ENCODE measurements at regions not wholly inside any gene's neighbourhood (a gene's known extent, or its start where the extent isn't known, plus 50 kb on each side); places are given as distances from the start of the nearest gene placed in this dataset.

GRCh38 chr14:22099942-22100763, 426.5 kb upstream of the OR4E1 start:
- Mint-ChIP-seq H3K4me1 (ENCODE audit: unreplicated experiment) (no peaks in the 10 kb centered on the region), H3K27me3 (ENCODE audit: unreplicated experiment) (no peaks in the 10 kb centered on the region), H3K4me3 (ENCODE audit: unreplicated experiment) (no peak overlapping the region), H3K36me3 (ENCODE audit: low read depth, unreplicated experiment) (no peaks in the 10 kb centered on the region), H3K9me3 (ENCODE audit: unreplicated experiment) (no peaks in the 10 kb centered on the region), H3K27ac (ENCODE audit: unreplicated experiment) (no peak overlapping the region)
- DNase-seq (ENCODE audit: low spot score): peak; percentile 72
- TF ChIP-seq CTCF (IDR thresholded peaks at IDR 0.05; ENCODE audit: unreplicated experiment): peak; percentile 34

- Mint-ChIP-seq H3K27me3 (ENCODE audit: unreplicated experiment) (no peaks in the 10 kb centered on the region), H3K4me3 (ENCODE audit: unreplicated experiment) (no peak overlapping the region), H3K27ac (ENCODE audit: unreplicated experiment) (no peak overlapping the region), H3K36me3 (ENCODE audit: low read depth, unreplicated experiment) (no peaks in the 10 kb centered on the region), H3K4me1 (ENCODE audit: unreplicated experiment) (no peaks in the 10 kb centered on the region), H3K9me3 (ENCODE audit: unreplicated experiment) (no peaks in the 10 kb centered on the region)
- DNase-seq (ENCODE audit: low spot score): no peak
- no peak for TF ChIP-seq CTCF (IDR thresholded peaks at IDR 0.05; ENCODE audit: unreplicated experiment)
Measured at GRCh38 chr14:22098435-22098834, 424.8 kb upstream of the OR4E1 start.

- DNase-seq (ENCODE audit: low spot score): no peak
- no peaks in the 10 kb centered on the region for H3K27me3 Mint-ChIP-seq (ENCODE audit: unreplicated experiment)
- H3K36me3 Mint-ChIP-seq (ENCODE audit: low read depth, unreplicated experiment): no peaks in the 10 kb centered on the region
- no peak for TF ChIP-seq CTCF (IDR thresholded peaks at IDR 0.05; ENCODE audit: unreplicated experiment)
- H3K9me3 Mint-ChIP-seq (ENCODE audit: unreplicated experiment): no peaks in the 10 kb centered on the region
- no peak overlapping the region for H3K4me3 Mint-ChIP-seq (ENCODE audit: unreplicated experiment)
- H3K4me1 Mint-ChIP-seq (ENCODE audit: unreplicated experiment): no peaks in the 10 kb centered on the region
- H3K27ac Mint-ChIP-seq (ENCODE audit: unreplicated experiment): no peak overlapping the region
Measured at GRCh38 chr14:22097586-22098292, 424.1 kb upstream of the OR4E1 start.

- H3K4me1 Mint-ChIP-seq (ENCODE audit: unreplicated experiment): no peaks in the 10 kb centered on the region
- no peak overlapping the region for H3K4me3 Mint-ChIP-seq (ENCODE audit: unreplicated experiment)
- TF ChIP-seq CTCF (IDR thresholded peaks at IDR 0.05; ENCODE audit: unreplicated experiment): no peak
- H3K36me3 Mint-ChIP-seq (ENCODE audit: low read depth, unreplicated experiment): no peaks in the 10 kb centered on the region
- H3K27ac Mint-ChIP-seq (ENCODE audit: unreplicated experiment): no peak overlapping the region
- no peak for DNase-seq (ENCODE audit: low spot score)
- no peaks in the 10 kb centered on the region for H3K9me3 Mint-ChIP-seq (ENCODE audit: unreplicated experiment)
- H3K27me3 Mint-ChIP-seq (ENCODE audit: unreplicated experiment): no peaks in the 10 kb centered on the region
Measured at GRCh38 chr14:22097072-22097471, 423.5 kb upstream of the OR4E1 start.

GRCh38 chr14:22096514-22096895, 422.9 kb upstream of the OR4E1 start:
- H3K36me3 Mint-ChIP-seq (ENCODE audit: low read depth, unreplicated experiment): no peaks in the 10 kb centered on the region
- no peaks in the 10 kb centered on the region for H3K9me3 Mint-ChIP-seq (ENCODE audit: unreplicated experiment)
- H3K4me3 Mint-ChIP-seq (ENCODE audit: unreplicated experiment): no peak overlapping the region
- DNase-seq (ENCODE audit: low spot score): no peak
- no peak overlapping the region for H3K27ac Mint-ChIP-seq (ENCODE audit: unreplicated experiment)
- no peaks in the 10 kb centered on the region for H3K27me3 Mint-ChIP-seq (ENCODE audit: unreplicated experiment)
- TF ChIP-seq CTCF (IDR thresholded peaks at IDR 0.05; ENCODE audit: unreplicated experiment): no peak
- no peaks in the 10 kb centered on the region for H3K4me1 Mint-ChIP-seq (ENCODE audit: unreplicated experiment)
